ENCODE measurements at regions not wholly inside any gene's neighbourhood (a gene's known extent, or its start where the extent isn't known, plus 50 kb on each side); places are given as distances from the start of the nearest gene placed in this dataset.

- intact Hi-C loops (cut with DNase I), result no loop called here
- WGBS, 3 donors, result 71 to 89% (median 79%) methylated on average over 3 of the region's 3 CpGs
- no peak for TF ChIP-seq CTCF (IDR thresholded peaks at IDR 0.05)
- no peak for ATAC-seq
- H3K36me3 ChIP-seq (ENCODE audit: insufficient read depth in 1 of 2, low read depth in 1 of 2), result no peaks in the 10 kb centered on the region
- peak overlapping the region; percentile 61 for H3K4me3 ChIP-seq
- no peak for DNase-seq
- no peak overlapping the region for H3K27ac ChIP-seq
- no peaks in the 10 kb centered on the region for H3K27me3 ChIP-seq (ENCODE audit: insufficient read depth in 3 of 3, low read length in 2 of 3)
- peaks cover 9% of the 10 kb centered on the region for H3K4me1 ChIP-seq
- no peaks in the 10 kb centered on the region for H3K9me3 ChIP-seq
These were observed 164.6 kb upstream of the DMRT1 start for GRCh38 chr9:676780-677438.

GRCh38 chr9:677461-678097 is 163.9 kb upstream of the DMRT1 start:
- Histone ChIP-seq H3K27ac (peak overlapping the region; percentile 41), H3K4me1 (peaks cover 9% of the 10 kb centered on the region), H3K36me3 (ENCODE audit: insufficient read depth in 1 of 2, low read depth in 1 of 2) (no peaks in the 10 kb centered on the region), H3K9me3 (no peaks in the 10 kb centered on the region), H3K4me3 (peak overlapping the region; percentile 61), H3K27me3 (ENCODE audit: insufficient read depth in 3 of 3, low read length in 2 of 3) (no peaks in the 10 kb centered on the region)
- DNase-seq (no peak), ATAC-seq (peak in 3 of 4 donors; percentile 52 to 70 (median 59))
- TF ChIP-seq CTCF (IDR thresholded peaks at IDR 0.05), result no peak
- 19 to 40% (median 23%) methylated on average over 11 of the region's 11 CpGs for WGBS, 3 donors
- intact Hi-C loops (cut with DNase I), result no loop called here

GRCh38 chr9:678897-679296 is 162.6 kb upstream of the DMRT1 start:
- TF ChIP-seq CTCF (IDR thresholded peaks at IDR 0.05), result no peak
- H3K4me1 ChIP-seq, result peaks cover 16% of the 10 kb centered on the region
- no peak for DNase-seq

GRCh38 chr9:679462-679861 is 162.0 kb upstream of the DMRT1 start:
- Histone ChIP-seq H3K4me1 (peaks cover 16% of the 10 kb centered on the region), H3K9me3 (no peaks in the 10 kb centered on the region), H3K27ac (no peak overlapping the region), H3K27me3 (ENCODE audit: insufficient read depth in 3 of 3, low read length in 2 of 3) (no peaks in the 10 kb centered on the region), H3K36me3 (ENCODE audit: insufficient read depth in 1 of 2, low read depth in 1 of 2) (no peaks in the 10 kb centered on the region), H3K4me3 (no peak overlapping the region)
- ATAC-seq, result no peak
- WGBS, 3 donors, result 93 to 98% (median 97%) methylated on average over 6 of the region's 6 CpGs
- intact Hi-C loops (cut with DNase I), result no loop called here
- no peak for DNase-seq
- TF ChIP-seq CTCF (IDR thresholded peaks at IDR 0.05), result no peak

More at GRCh38 chr9:678897-679296, 162.6 kb upstream of the DMRT1 start:
- no peaks in the 10 kb centered on the region for H3K36me3 ChIP-seq (ENCODE audit: insufficient read depth in 1 of 2, low read depth in 1 of 2)
- intact Hi-C loops (cut with DNase I), result no loop called here
- H3K9me3 ChIP-seq, result no peaks in the 10 kb centered on the region
- no peak overlapping the region for H3K27ac ChIP-seq
- no peak overlapping the region for H3K4me3 ChIP-seq
- ATAC-seq, result no peak
- WGBS, 3 donors, result 94 to 97% (median 96%) methylated on average over 1 of the region's 1 CpG
- no peaks in the 10 kb centered on the region for H3K27me3 ChIP-seq (ENCODE audit: insufficient read depth in 3 of 3, low read length in 2 of 3)

All from psoas muscle (tissue), 7 donors.